ENCODE measurements at regions not wholly inside any gene's neighbourhood (a gene's known extent, or its start where the extent isn't known, plus 50 kb on each side); places are given as distances from the start of the nearest gene placed in this dataset.

DNA sequence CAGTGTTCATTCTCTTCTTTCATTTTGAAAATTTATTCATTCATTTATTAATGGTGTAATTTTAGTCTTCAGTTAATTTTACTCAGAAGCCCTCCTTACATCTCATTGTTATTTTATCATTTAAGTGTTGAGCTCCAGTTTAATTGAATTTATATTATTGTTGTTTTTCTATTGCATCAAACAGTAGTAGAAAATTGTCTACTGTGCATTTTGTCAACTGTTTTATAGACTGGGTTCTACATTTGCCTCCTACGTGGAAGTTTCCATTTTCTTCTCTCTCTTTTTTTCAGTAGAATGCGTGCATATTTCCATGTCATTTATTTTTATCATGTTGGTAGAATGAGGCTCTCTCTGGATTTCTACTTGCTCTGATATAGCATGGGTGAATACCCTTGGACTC is 487.4 kb downstream of the NR2F2 start:
- Histone ChIP-seq H3K36me3 (ENCODE audit: control insufficient read depth, insufficient read depth, low read length) (no peaks in the 10 kb centered on the region), H3K27me3 (replicated peaks; ENCODE audit: control insufficient read depth, insufficient read depth, low read length) (no peaks in the 10 kb centered on the region), H3K9me3 (no peaks in the 10 kb centered on the region), H3K4me3 (ENCODE audit: low read depth, low read length) (no peak overlapping the region), H3K4me1 (no peaks in the 10 kb centered on the region)
- Mint-ChIP-seq H3K27ac (ENCODE audit: unreplicated experiment) (no peak overlapping the region), H3K27me3 (ENCODE audit: insufficient read depth, unreplicated experiment) (peaks cover 10% of the 10 kb centered on the region), H3K4me1 (ENCODE audit: low read depth, unreplicated experiment) (no peaks in the 10 kb centered on the region), H3K4me3 (ENCODE audit: unreplicated experiment) (no peak overlapping the region), H3K36me3 (ENCODE audit: insufficient read depth, unreplicated experiment) (no peaks in the 10 kb centered on the region), H3K9me3 (ENCODE audit: unreplicated experiment) (no peaks in the 10 kb centered on the region)
- CTCF ChIA-PET = no interaction called here
- no TSS peak for BruUV-seq (replicated peaks)
- TF ChIP-seq, protein P1, sequence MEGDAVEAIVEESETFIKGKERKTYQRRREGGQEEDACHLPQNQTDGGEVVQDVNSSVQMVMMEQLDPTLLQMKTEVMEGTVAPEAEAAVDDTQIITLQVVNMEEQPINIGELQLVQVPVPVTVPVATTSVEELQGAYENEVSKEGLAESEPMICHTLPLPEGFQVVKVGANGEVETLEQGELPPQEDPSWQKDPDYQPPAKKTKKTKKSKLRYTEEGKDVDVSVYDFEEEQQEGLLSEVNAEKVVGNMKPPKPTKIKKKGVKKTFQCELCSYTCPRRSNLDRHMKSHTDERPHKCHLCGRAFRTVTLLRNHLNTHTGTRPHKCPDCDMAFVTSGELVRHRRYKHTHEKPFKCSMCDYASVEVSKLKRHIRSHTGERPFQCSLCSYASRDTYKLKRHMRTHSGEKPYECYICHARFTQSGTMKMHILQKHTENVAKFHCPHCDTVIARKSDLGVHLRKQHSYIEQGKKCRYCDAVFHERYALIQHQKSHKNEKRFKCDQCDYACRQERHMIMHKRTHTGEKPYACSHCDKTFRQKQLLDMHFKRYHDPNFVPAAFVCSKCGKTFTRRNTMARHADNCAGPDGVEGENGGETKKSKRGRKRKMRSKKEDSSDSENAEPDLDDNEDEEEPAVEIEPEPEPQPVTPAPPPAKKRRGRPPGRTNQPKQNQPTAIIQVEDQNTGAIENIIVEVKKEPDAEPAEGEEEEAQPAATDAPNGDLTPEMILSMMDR (IDR thresholded peaks at IDR 0.05; ENCODE audit: insufficient read depth in 1 of 2, low read depth in 1 of 2, low read length in 1 of 2, severe bottlenecking in 1 of 2, unreplicated experiment in 1 of 2) = no peak
- DNase-seq = no peak
- intact Hi-C loops (cut with micrococcal nuclease; ENCODE audit: unreplicated experiment) = no loop called here
- POLR2A ChIA-PET = no interaction called here

- ChIA-PET POLR2A (no interaction called here), CTCF (no interaction called here)
- intact Hi-C loops (cut with micrococcal nuclease; ENCODE audit: unreplicated experiment) = no loop called here
- H3K4me1 Mint-ChIP-seq (ENCODE audit: low read depth, unreplicated experiment) = no peaks in the 10 kb centered on the region
- DNase-seq = no peak
- H3K27me3 Mint-ChIP-seq (ENCODE audit: insufficient read depth, unreplicated experiment) = peaks cover 8% of the 10 kb centered on the region
- H3K27ac Mint-ChIP-seq (ENCODE audit: unreplicated experiment) = no peak overlapping the region
- no peaks in the 10 kb centered on the region for H3K9me3 Mint-ChIP-seq (ENCODE audit: unreplicated experiment)
- no peaks in the 10 kb centered on the region for H3K36me3 Mint-ChIP-seq (ENCODE audit: insufficient read depth, unreplicated experiment)
- Histone ChIP-seq H3K36me3 (ENCODE audit: control insufficient read depth, insufficient read depth, low read length) (no peaks in the 10 kb centered on the region), H3K4me1 (no peaks in the 10 kb centered on the region), H3K4me3 (ENCODE audit: low read depth, low read length) (no peak overlapping the region), H3K9me3 (no peaks in the 10 kb centered on the region), H3K27me3 (replicated peaks; ENCODE audit: control insufficient read depth, insufficient read depth, low read length) (no peaks in the 10 kb centered on the region)
- no peak overlapping the region for H3K4me3 Mint-ChIP-seq (ENCODE audit: unreplicated experiment)
- TF ChIP-seq, protein P1 (IDR thresholded peaks at IDR 0.05; ENCODE audit: insufficient read depth in 1 of 2, low read depth in 1 of 2, low read length in 1 of 2, severe bottlenecking in 1 of 2, unreplicated experiment in 1 of 2) = no peak
- BruUV-seq (replicated peaks) = no TSS peak
Observed at GRCh38 chr15:96818861-96819260, 488.4 kb downstream of the NR2F2 start.

DNA sequence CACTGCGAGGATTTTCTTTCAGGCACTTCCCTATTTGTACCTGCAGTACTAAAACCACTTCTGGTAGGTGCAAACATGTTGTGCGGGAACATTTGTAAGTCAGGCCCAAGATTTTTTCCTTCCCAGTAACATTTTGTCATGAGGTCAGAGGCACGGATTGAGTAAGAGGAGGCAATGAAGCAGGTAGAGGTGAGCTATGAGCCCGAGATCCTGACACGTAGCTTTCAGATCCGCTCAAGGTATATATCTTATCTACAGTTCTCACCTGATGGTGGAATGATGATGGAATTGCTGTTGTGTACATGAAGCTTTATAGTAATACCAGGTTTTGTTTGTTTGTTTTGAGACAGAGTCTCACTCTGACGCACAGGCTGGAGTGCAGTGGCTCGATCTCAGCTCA is 497.5 kb downstream of the NR2F2 start:
- POLR2A ChIA-PET = no interaction called here
- Histone ChIP-seq H3K4me3 (ENCODE audit: low read depth, low read length) (no peak overlapping the region), H3K36me3 (ENCODE audit: control insufficient read depth, insufficient read depth, low read length) (no peaks in the 10 kb centered on the region), H3K4me1 (no peaks in the 10 kb centered on the region), H3K27me3 (replicated peaks; ENCODE audit: control insufficient read depth, insufficient read depth, low read length) (no peaks in the 10 kb centered on the region), H3K9me3 (no peaks in the 10 kb centered on the region)
- DNase-seq = no peak
- Mint-ChIP-seq H3K4me1 (ENCODE audit: low read depth, unreplicated experiment) (no peaks in the 10 kb centered on the region), H3K9me3 (ENCODE audit: unreplicated experiment) (no peaks in the 10 kb centered on the region), H3K27me3 (ENCODE audit: insufficient read depth, unreplicated experiment) (no peaks in the 10 kb centered on the region), H3K36me3 (ENCODE audit: insufficient read depth, unreplicated experiment) (no peaks in the 10 kb centered on the region), H3K27ac (ENCODE audit: unreplicated experiment) (no peak overlapping the region), H3K4me3 (ENCODE audit: unreplicated experiment) (no peak overlapping the region)
- BruUV-seq (replicated peaks) = no TSS peak
- intact Hi-C loops (cut with micrococcal nuclease; ENCODE audit: unreplicated experiment) = no loop called here
- TF ChIP-seq, protein P1 (IDR thresholded peaks at IDR 0.05; ENCODE audit: insufficient read depth in 1 of 2, low read depth in 1 of 2, low read length in 1 of 2, severe bottlenecking in 1 of 2, unreplicated experiment in 1 of 2) = no peak
- CTCF ChIA-PET = no interaction called here
